Left hindlimb (tissue), 1 donor: ENCODE measurements at regions not wholly inside any gene's neighbourhood (a gene's known extent, or its start where the extent isn't known, plus 50 kb on each side); places are given as distances from the start of the nearest gene placed in this dataset.
"Not testable (repeated sequence)": the region's sequence is repeated elsewhere in the genome, so short reads cannot be mapped to it uniquely, and the experiment has no call there.

ENCODE experiments used
- DNase-seq: peaks from one replicate; pipeline ENCODE4 v3.0.0-alpha.2; 2018

GRCh38 chr4:159552979-159553768 lies 450.3 kb downstream of the RAPGEF2 start:
- no peak for DNase-seq

GRCh38 chr4:159555873-159556272 lies 453.0 kb downstream of the RAPGEF2 start:
- no peak for DNase-seq

- no peak for DNase-seq
Observed at GRCh38 chr4:159562366-159562765, 459.5 kb downstream of the RAPGEF2 start.

GRCh38 chr4:159563257-159563656 lies 460.4 kb downstream of the RAPGEF2 start:
- no peak for DNase-seq

- no peak for DNase-seq
Observed at GRCh38 chr4:159564615-159565014, 461.7 kb downstream of the RAPGEF2 start.

- DNase-seq, result no peak
Observed at GRCh38 chr4:159566786-159567185, 463.9 kb downstream of the RAPGEF2 start.

- DNase-seq, result no peak
Observed at GRCh38 chr4:159577241-159577640, 474.4 kb downstream of the RAPGEF2 start.

GRCh38 chr4:159582685-159583084 lies 479.8 kb downstream of the RAPGEF2 start:
- DNase-seq, result no peak

GRCh38 chr4:159592898-159593556 lies 490.1 kb downstream of the RAPGEF2 start:
- no peak for DNase-seq

- no peak for DNase-seq
Observed at GRCh38 chr4:159593681-159594080, 490.8 kb downstream of the RAPGEF2 start.

GRCh38 chr4:159594576-159594975 lies 491.7 kb downstream of the RAPGEF2 start:
- DNase-seq, result no peak

GRCh38 chr4:159595101-159595500 lies 492.2 kb downstream of the RAPGEF2 start:
- not testable (repeated sequence) for DNase-seq

- no peak for DNase-seq
Observed at GRCh38 chr4:159598602-159599001, 495.7 kb downstream of the RAPGEF2 start.

GRCh38 chr4:159600061-159600460 lies 497.2 kb downstream of the RAPGEF2 start:
- no peak for DNase-seq

GRCh38 chr4:159604781-159605180 lies 501.9 kb downstream of the RAPGEF2 start:
- no peak for DNase-seq

GRCh38 chr4:159606835-159607234 lies 504.0 kb downstream of the RAPGEF2 start:
- no peak for DNase-seq

- DNase-seq, result no peak
Observed at GRCh38 chr4:159607809-159608208, 504.9 kb downstream of the RAPGEF2 start.

GRCh38 chr4:159608436-159608835 lies 505.6 kb downstream of the RAPGEF2 start:
- DNase-seq, result no peak

GRCh38 chr4:159632031-159632430 lies 529.2 kb downstream of the RAPGEF2 start:
- no peak for DNase-seq

- no peak for DNase-seq
Observed at GRCh38 chr4:159639671-159640323, 536.9 kb downstream of the RAPGEF2 start.

GRCh38 chr4:159649237-159649636 lies 546.4 kb downstream of the RAPGEF2 start:
- DNase-seq, result no peak

- no peak for DNase-seq
Observed at GRCh38 chr4:159652871-159653270, 550.0 kb downstream of the RAPGEF2 start.

- DNase-seq, result no peak
Observed at GRCh38 chr4:159655547-159655946, 552.7 kb downstream of the RAPGEF2 start.

GRCh38 chr4:159669094-159669493 lies 566.2 kb downstream of the RAPGEF2 start:
- DNase-seq, result no peak
